ENCODE measurements at regions not wholly inside any gene's neighbourhood (a gene's known extent, or its start where the extent isn't known, plus 50 kb on each side); places are given as distances from the start of the nearest gene placed in this dataset.

- TF ChIP-seq CTCF (IDR thresholded peaks at IDR 0.05) (no peak), EZH2phosphoT487 (IDR thresholded peaks at IDR 0.05) (no peak)
Observed at GRCh38 chr4:79148369-79148768, 177.5 kb downstream of the NAA11 start.

Measured in neural progenitor cell (in vitro differentiated cells).